Lower lobe of right lung (tissue), 2 donors: ENCODE measurements at regions not wholly inside any gene's neighbourhood (a gene's known extent, or its start where the extent isn't known, plus 50 kb on each side); places are given as distances from the start of the nearest gene placed in this dataset.

Experiments
- ATAC-seq, 2 donors: fragments of 200-7000 bp; cut with Tn5 transposase; one replicate each; pipeline ENCODE4 v1.9.1; 2020 to 2022; ENCODE audit warnings: mild to moderate bottlenecking in 2 of 2, moderate library complexity in 2 of 2
- DNase-seq: peaks from one replicate; pipeline ENCODE4 v3.0.0-alpha.2; 2020
- H3K27ac ChIP-seq: fragments of 200-600 bp; one replicate; pipeline ENCODE4 v1.8.0; 2022
- H3K27me3 ChIP-seq: fragments of 200-600 bp; one replicate; pipeline ENCODE4 v1.8.0; 2022; ENCODE audit warnings: low read depth
- H3K36me3 ChIP-seq: fragments of 200-600 bp; one replicate; pipeline ENCODE4 v1.8.0; 2022; ENCODE audit warnings: mild to moderate bottlenecking
- H3K4me1 ChIP-seq: fragments of 200-600 bp; one replicate; pipeline ENCODE4 v1.8.0; 2022
- H3K4me3 ChIP-seq: fragments of 200-600 bp; one replicate; pipeline ENCODE4 v1.8.0; 2022; ENCODE audit warnings: mild to moderate bottlenecking
- H3K9me3 ChIP-seq: fragments of 200-600 bp; one replicate; pipeline ENCODE4 v1.8.0; 2022
- CTCF ChIP-seq: fragments of 200-600 bp; IDR thresholded peaks from one replicate; pipeline ENCODE4 v1.8.0; 2022; ENCODE audit warnings: antibody characterized with exemption, mild to moderate bottlenecking
- intact Hi-C: fragments of 100-400 bp; cut with DNase I; formaldehyde crosslinking; loops from one replicate; pipeline ENCODE4 v1.11.0; 2022
- donor health status: DM: no; HTN: yes; CAD: no; lungs with severe emphysema.

- Histone ChIP-seq H3K36me3 (no peaks in the 10 kb centered on the region), H3K4me1 (peaks cover 6% of the 10 kb centered on the region), H3K27ac (no peak overlapping the region), H3K9me3 (no peaks in the 10 kb centered on the region), H3K4me3 (no peak overlapping the region), H3K27me3 (no peaks in the 10 kb centered on the region)
- no peak for ATAC-seq
- no peak for DNase-seq
- TF ChIP-seq CTCF: no peak
- intact Hi-C loops: no loop called here
These were observed 186.7 kb downstream of the DRD1 start for GRCh38 chr5:175257128-175257846.

DNA sequence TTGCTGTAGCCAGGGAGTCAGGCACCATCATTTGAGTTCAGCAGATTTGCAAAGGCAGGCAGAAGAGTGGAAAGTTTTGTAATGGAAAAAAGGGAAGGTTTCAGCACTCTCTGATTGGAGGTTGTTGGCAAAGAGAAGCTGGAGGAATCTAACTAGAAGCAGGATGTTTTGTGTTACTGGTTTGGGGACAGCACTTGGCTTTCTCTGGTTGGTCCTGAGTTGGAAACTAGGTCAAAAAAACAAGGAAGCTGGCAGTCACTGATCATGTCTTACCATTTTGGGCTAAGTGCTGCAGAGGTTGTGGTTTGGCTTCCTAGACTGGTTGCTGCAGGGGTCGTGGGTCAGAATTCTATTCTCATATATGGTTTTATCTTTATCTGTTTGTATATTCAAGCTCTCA is 189.8 kb downstream of the DRD1 start:
- intact Hi-C loops: no loop called here
- no peak for DNase-seq
- Histone ChIP-seq H3K4me3 (no peak overlapping the region), H3K4me1 (peaks cover 6% of the 10 kb centered on the region), H3K9me3 (no peaks in the 10 kb centered on the region), H3K27ac (peak overlapping the region; percentile 76), H3K36me3 (no peaks in the 10 kb centered on the region), H3K27me3 (no peaks in the 10 kb centered on the region)
- no peak for TF ChIP-seq CTCF
- ATAC-seq: peak in 1 of 2 donors; percentile 53

GRCh38 chr5:175253597-175253996 is 190.4 kb downstream of the DRD1 start:
- no peaks in the 10 kb centered on the region for H3K9me3 ChIP-seq
- intact Hi-C loops: no loop called here
- ATAC-seq: no peak
- peak overlapping the region; percentile 76 for H3K27ac ChIP-seq
- H3K4me3 ChIP-seq: no peak overlapping the region
- H3K36me3 ChIP-seq: no peaks in the 10 kb centered on the region
- no peak for TF ChIP-seq CTCF
- H3K27me3 ChIP-seq: no peaks in the 10 kb centered on the region
- no peak for DNase-seq
- H3K4me1 ChIP-seq: peaks cover 6% of the 10 kb centered on the region

DNA sequence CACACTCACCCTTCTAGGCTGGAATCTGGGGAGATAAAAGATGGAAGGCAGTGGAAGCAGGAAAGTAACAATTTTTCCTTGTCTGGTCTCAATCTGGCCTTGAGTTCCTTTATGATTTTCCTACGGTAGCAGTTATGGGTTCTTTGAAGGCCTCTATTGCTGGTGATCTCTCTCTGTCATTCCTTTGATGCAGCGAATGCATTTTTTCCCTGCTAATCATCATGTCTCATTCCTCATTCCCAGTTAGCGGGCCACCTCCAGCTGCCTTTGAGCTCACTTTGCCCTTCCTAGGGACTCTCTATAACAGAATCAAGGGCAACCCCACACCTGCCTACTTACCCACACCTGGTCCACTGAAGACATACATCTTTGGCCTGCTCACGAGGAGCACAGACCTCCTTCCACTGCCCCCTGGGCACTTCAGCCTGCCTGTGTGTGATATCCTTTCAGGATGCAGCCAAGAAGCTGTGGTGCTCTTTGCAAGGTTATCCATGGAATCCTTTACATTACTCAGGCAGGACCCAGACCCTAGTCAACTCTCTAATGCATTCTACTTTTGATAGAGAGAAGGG is 191.7 kb downstream of the DRD1 start:
- no peaks in the 10 kb centered on the region for H3K27me3 ChIP-seq
- no peak for ATAC-seq
- H3K9me3 ChIP-seq: no peaks in the 10 kb centered on the region
- H3K36me3 ChIP-seq: no peaks in the 10 kb centered on the region
- peaks cover 6% of the 10 kb centered on the region for H3K4me1 ChIP-seq
- TF ChIP-seq CTCF: no peak
- H3K4me3 ChIP-seq: no peak overlapping the region
- H3K27ac ChIP-seq: no peak overlapping the region
- no peak for DNase-seq
- intact Hi-C loops: no loop called here

- H3K9me3 ChIP-seq: no peaks in the 10 kb centered on the region
- H3K27me3 ChIP-seq: no peaks in the 10 kb centered on the region
- intact Hi-C loops: no loop called here
- H3K27ac ChIP-seq: no peak overlapping the region
- DNase-seq (no peak), ATAC-seq (no peak)
- peaks cover 6% of the 10 kb centered on the region for H3K4me1 ChIP-seq
- no peaks in the 10 kb centered on the region for H3K36me3 ChIP-seq
- no peak for TF ChIP-seq CTCF
- H3K4me3 ChIP-seq: no peak overlapping the region
These were observed 193.6 kb downstream of the DRD1 start for GRCh38 chr5:175250426-175250825.
